IMR-90 (cell line): ENCODE measurements at regions not wholly inside any gene's neighbourhood (a gene's known extent, or its start where the extent isn't known, plus 50 kb on each side); places are given as distances from the start of the nearest gene placed in this dataset.

ENCODE experiments used
- ATAC-seq: fragments of 200-7000 bp; cut with Tn5 transposase; 2 replicates; pipeline ENCODE4 v1.9.1; 2020; ENCODE audit warnings: low read depth, mild to moderate bottlenecking, moderate library complexity
- BruUV-seq: library from RNA; stranded (reverse); fragments of 400-500 nt; replicated peaks from 2 replicates; lab custom pipeline; 2021; lab: Mats Ljungman, UMichigan
- CTCF ChIA-PET: fragments of 300-600 bp; formaldehyde crosslinking; extraction: SDS; loops from one replicate; lab custom pipeline; 2021; ENCODE audit warnings: antibody characterized with exemption; lab: Yijun Ruan, JAX
- POLR2A ChIA-PET: fragments of 300-600 bp; sonication (Branson Sonifier 250); formaldehyde crosslinking; loops from one replicate; lab custom pipeline; 2022; ENCODE audit warnings: antibody characterized with exemption; ENCODE audit not compliant: unreplicated experiment; lab: Charles Lee
- DNase-seq: peaks from one replicate; pipeline ENCODE4 v3.0.0; 2013
- H2AFZ ChIP-seq: replicated peaks from 2 replicates; pipeline ENCODE3; 2013; ENCODE audit warnings: low read length, mild to moderate bottlenecking; ENCODE audit not compliant: poor library complexity
- H2AK5ac ChIP-seq: 2 replicates; pipeline ENCODE4 v1.6.1; 2013; ENCODE audit warnings: low read depth, low read length, inconsistent platforms
- H2AK9ac ChIP-seq: replicated peaks from 2 replicates; pipeline ENCODE3; 2013; ENCODE audit warnings: mild to moderate bottlenecking, low read depth, low read length, moderate library complexity; ENCODE audit not compliant: poor library complexity
- H2BK120ac ChIP-seq: 2 replicates; pipeline ENCODE4 v1.6.1; 2013; ENCODE audit warnings: low read depth, low read length, inconsistent platforms
- H2BK15ac ChIP-seq: 3 replicates; pipeline ENCODE4 v1.6.1; 2013; ENCODE audit warnings: low read depth, low read length, inconsistent platforms
- H2BK20ac ChIP-seq: 2 replicates; pipeline ENCODE4 v1.6.1; 2013; ENCODE audit warnings: low read depth, mild to moderate bottlenecking, inconsistent platforms, low read length, moderate library complexity
- H2BK5ac ChIP-seq: 2 replicates; pipeline ENCODE4 v1.6.1; 2013; ENCODE audit warnings: mild to moderate bottlenecking, low read depth, low read length, inconsistent platforms; ENCODE audit not compliant: poor library complexity, severe bottlenecking
- H3K14ac ChIP-seq: replicated peaks from 2 replicates; pipeline ENCODE4 v1.6.1; 2013; ENCODE audit warnings: low read depth, low read length, inconsistent platforms
- H3K18ac ChIP-seq: 2 replicates; pipeline ENCODE4 v1.6.1; 2013; ENCODE audit warnings: low read depth, low read length, control low read depth
- H3K23ac ChIP-seq: 2 replicates; pipeline ENCODE4 v1.6.1; 2013; ENCODE audit warnings: low read depth, low read length, inconsistent platforms
- H3K27ac ChIP-seq: 2 replicates; pipeline ENCODE4 v1.5.1; 2013; ENCODE audit warnings: mild to moderate bottlenecking, control low read depth, low read length; ENCODE audit not compliant: insufficient read depth
- H3K27me3 ChIP-seq: 2 replicates; pipeline ENCODE4 v1.6.1; 2013; ENCODE audit warnings: low read length; ENCODE audit not compliant: control insufficient read depth, insufficient read depth
- H3K36me3 ChIP-seq: 2 replicates; pipeline ENCODE4 v1.6.1; 2013; ENCODE audit warnings: low read length, mixed read lengths; ENCODE audit not compliant: control insufficient read depth, insufficient read depth
- H3K4ac ChIP-seq: 2 replicates; pipeline ENCODE4 v1.6.1; 2013; ENCODE audit warnings: low read depth, low read length, inconsistent platforms
- H3K4me1 ChIP-seq: 2 replicates; pipeline ENCODE4 v1.6.1; 2013; ENCODE audit warnings: low read length, mixed read lengths; ENCODE audit not compliant: control insufficient read depth, insufficient read depth
- H3K4me2 ChIP-seq: 2 replicates; pipeline ENCODE4 v1.6.1; 2013; ENCODE audit warnings: low read depth, mild to moderate bottlenecking, control low read depth, low read length, moderate library complexity
- H3K4me3 ChIP-seq: 2 replicates; pipeline ENCODE4 v1.5.1; 2013; ENCODE audit warnings: low read depth, mild to moderate bottlenecking, control low read depth, low read length, moderate library complexity; ENCODE audit not compliant: insufficient read depth
- H3K56ac ChIP-seq: 2 replicates; pipeline ENCODE4 v1.6.1; 2013; ENCODE audit warnings: low read length, inconsistent platforms; ENCODE audit not compliant: insufficient read depth; ENCODE audit errors: extremely low read depth
- H3K79me1 ChIP-seq, 2 experiments: 2 replicates each; pipeline ENCODE4 v1.6.1; 2013; ENCODE audit warnings: low read length in 2 of 2, inconsistent platforms in 1 of 2, low read depth in 1 of 2
- H3K9ac ChIP-seq: 2 replicates; pipeline ENCODE4 v1.6.1; 2013; ENCODE audit warnings: low read depth, low read length, control low read depth
- H3K9me1 ChIP-seq: 2 replicates; pipeline ENCODE4 v1.6.1; 2013; ENCODE audit warnings: low read length, inconsistent platforms; ENCODE audit not compliant: insufficient read depth
- H3K9me3 ChIP-seq: 2 replicates; pipeline ENCODE4 v1.6.1; 2013; ENCODE audit warnings: low read length; ENCODE audit not compliant: control insufficient read depth, insufficient read depth
- H4K20me1 ChIP-seq: 2 replicates; pipeline ENCODE4 v1.6.1; 2013; ENCODE audit warnings: low read length, inconsistent platforms; ENCODE audit not compliant: insufficient read depth
- H4K5ac ChIP-seq: 2 replicates; pipeline ENCODE4 v1.6.1; 2013; ENCODE audit warnings: mild to moderate bottlenecking, low read depth, low read length, control low read depth
- H4K8ac ChIP-seq, 2 experiments: 2 replicates each; pipeline ENCODE4 v1.6.1; 2013; ENCODE audit warnings: low read depth in 2 of 2, low read length in 2 of 2, control low read depth in 1 of 2, inconsistent platforms in 1 of 2
- H4K91ac ChIP-seq: 2 replicates; pipeline ENCODE4 v1.6.1; 2013; ENCODE audit warnings: low read depth, low read length, inconsistent platforms; ENCODE audit not compliant: insufficient read depth
- CHD1 ChIP-seq: IDR thresholded peaks from 2 replicates; pipeline ENCODE4 v1.6.1; 2012; ENCODE audit warnings: low read depth, low read length, improper control_type of control experiment
- CTCF ChIP-seq: conservative IDR thresholded peaks from 2 replicates; pipeline ENCODE4 v1.5.1; 2012; ENCODE audit warnings: mild to moderate bottlenecking, low read depth, low read length, improper control_type of control experiment
- MAFK ChIP-seq: IDR thresholded peaks from 2 replicates; pipeline ENCODE4 v1.6.1; 2012; ENCODE audit warnings: low read depth, low read length, improper control_type of control experiment
- MAZ ChIP-seq: IDR thresholded peaks from 2 replicates; pipeline ENCODE4 v1.6.1; 2012; ENCODE audit warnings: low read depth, mild to moderate bottlenecking, low read length, improper control_type of control experiment, moderate library complexity, borderline replicate concordance
- NFE2L2 ChIP-seq: fragments of 150-350 bp; IDR thresholded peaks from 2 replicates; pipeline ENCODE4 v1.6.1; 2016; ENCODE audit warnings: low read depth, mild to moderate bottlenecking, low read length
- RAD21 ChIP-seq: IDR thresholded peaks from 2 replicates; pipeline ENCODE4 v1.6.1; 2012; ENCODE audit warnings: low read length, improper control_type of control experiment
- RFX5 ChIP-seq: IDR thresholded peaks from 2 replicates; pipeline ENCODE4 v1.8.0; 2012; ENCODE audit warnings: low read depth, mild to moderate bottlenecking, low read length, moderate library complexity
- SMC3 ChIP-seq: fragments of 150-350 bp; IDR thresholded peaks from 2 replicates; pipeline ENCODE4 v1.6.1; 2016; ENCODE audit warnings: low read depth, mild to moderate bottlenecking, antibody characterized with exemption, low read length, moderate library complexity
- WGBS, 2 experiments: methylation state at CpG; one replicate each; pipeline versions ENCODE4 v1.1.5 to v1.1.7; 2013; ENCODE audit warnings: missing lambda C conversion rate in 2 of 2; ENCODE audit not compliant: insufficient read length in 1 of 2; ENCODE audit errors: extremely low coverage in 2 of 2; 5-methylcytosine and 5-hydroxymethylcytosine counted together
- dilution Hi-C: fragments of 300-500 bp; cut with HindIII; formaldehyde crosslinking; loops from one replicate; pipeline ENCODE4 v1.14.3; 2018; ENCODE audit warnings: low sequenced_read_pairs; ENCODE audit not compliant: unreplicated experiment
- in situ Hi-C: fragments of 300-500 bp; cut with MboI; formaldehyde crosslinking; loops from 3 replicates; pipeline ENCODE4 v1.14.3; 2019; ENCODE audit warnings: low sequenced_read_pairs, inconsistent platforms, mixed read lengths
- intact Hi-C: fragments of 100-400 bp; cut with micrococcal nuclease; formaldehyde crosslinking; loops from 2 replicates; pipeline ENCODE4 v1.10.0; 2022

DNA sequence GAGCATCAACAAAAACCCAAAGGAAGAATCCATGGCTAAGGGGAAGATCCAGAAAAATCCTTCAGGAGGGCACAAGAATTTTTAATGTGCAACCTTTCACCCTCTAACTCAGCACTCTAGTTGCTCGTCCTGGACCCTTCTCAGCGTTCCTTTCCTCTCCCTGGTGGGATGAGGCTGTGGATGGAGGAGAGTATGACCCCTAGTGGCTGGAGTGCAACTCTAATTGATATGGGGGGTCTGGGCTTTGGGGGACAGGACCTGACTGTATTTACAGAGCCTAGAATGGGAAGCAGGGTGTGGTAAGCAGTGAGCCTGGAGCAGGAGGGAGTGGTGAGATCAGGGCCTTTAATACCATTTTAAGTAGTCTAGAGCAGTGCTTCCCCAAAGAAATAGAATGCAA lies 83.9 kb upstream of the CEP85L start:
- POLR2A ChIA-PET = no interaction called here
- dilution Hi-C loops = no loop called here
- ATAC-seq = peak; percentile 57; the same call in 1 of the 2 replicates
- H3K27ac ChIP-seq = no peak overlapping the region
- no peak overlapping the region for H3K4me2 ChIP-seq
- H4K91ac ChIP-seq = no peak overlapping the region
- H2AK9ac ChIP-seq = no peak overlapping the region
- H4K5ac ChIP-seq = no peak overlapping the region
- H4K8ac ChIP-seq = no peak overlapping the region
- in situ Hi-C loops = no loop called here
- no peak overlapping the region for H2BK5ac ChIP-seq
- H3K4me3 ChIP-seq = no peak overlapping the region
- no peak overlapping the region for H3K18ac ChIP-seq
- intact Hi-C loops = no loop called here
- H3K36me3 ChIP-seq = no peaks in the 10 kb centered on the region
- BruUV-seq = no TSS peak
- 0 out of 2 replicates have a peak, but pooled peaks cover 4% of the 10 kb centered on the region for H3K9me1 ChIP-seq
- DNase-seq = no peak
- H3K79me1 ChIP-seq = no peaks in the 10 kb centered on the region
- no peak overlapping the region; the same call in 1 of the 2 replicates for H2AK5ac ChIP-seq
- H3K56ac ChIP-seq = no peak overlapping the region
- H3K4ac ChIP-seq = no peak overlapping the region
- H2BK120ac ChIP-seq = no peak overlapping the region
- H3K9ac ChIP-seq = no peak overlapping the region
- H3K23ac ChIP-seq = no peak overlapping the region
- TF ChIP-seq RFX5 (no peak), CHD1 (no peak), SMC3 (peak; percentile 23; the same call in 1 of the 2 replicates), RAD21 (peak; percentile 39), NFE2L2 (no peak), CTCF (peak; percentile 34), MAZ (no peak), MAFK (no peak)
- CTCF ChIA-PET = no interaction called here
- peaks cover 6% of the 10 kb centered on the region; the same call in 1 of the 2 replicates for H3K27me3 ChIP-seq
- no peak overlapping the region for H2BK15ac ChIP-seq
- no peaks in the 10 kb centered on the region for H3K4me1 ChIP-seq
- no peak overlapping the region for H2BK20ac ChIP-seq
- H3K9me3 ChIP-seq = no peaks in the 10 kb centered on the region
- no CpG with 5 or more reads among the region's 2 CpGs for WGBS, 2 experiments
- no peak overlapping the region for H3K14ac ChIP-seq
- no peaks in the 10 kb centered on the region for H4K20me1 ChIP-seq
- H2AFZ ChIP-seq = no peak overlapping the region
